ENCODE measurements at regions not wholly inside any gene's neighbourhood (a gene's known extent, or its start where the extent isn't known, plus 50 kb on each side); places are given as distances from the start of the nearest gene placed in this dataset.

DNA sequence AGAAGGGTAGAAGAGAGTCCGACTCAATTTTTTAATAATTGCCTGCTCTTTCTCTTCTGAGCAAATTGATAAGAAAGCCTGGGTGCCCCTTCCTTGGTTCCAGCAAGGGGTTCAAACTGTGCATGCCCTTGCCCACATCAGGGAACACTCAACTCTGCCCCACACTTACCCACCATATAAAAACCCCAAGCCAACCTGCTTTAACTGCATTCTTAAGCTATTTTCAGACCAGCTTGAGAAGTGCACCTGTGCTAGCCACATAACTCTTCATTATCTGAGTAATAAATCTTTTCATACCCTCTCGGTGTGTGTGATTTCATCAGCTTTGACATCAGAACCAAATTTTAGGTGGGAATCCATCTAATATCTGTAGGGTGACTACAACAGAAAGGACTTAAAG, 509.6 kb downstream of the MRPL39 start:
- TF ChIP-seq EZH2 (IDR thresholded peaks at IDR 0.05; ENCODE audit: borderline replicate concordance, insufficient read depth, low read length, poor library complexity, severe bottlenecking) (no peak), POLR2AphosphoS5 (IDR thresholded peaks at IDR 0.05) (no peak), SMC3 (conservative IDR thresholded peaks at IDR 0.05; ENCODE audit: poor library complexity) (no peak), TAF1 (IDR thresholded peaks at IDR 0.05; ENCODE audit: low read depth) (no peak), RAD21 (conservative IDR thresholded peaks at IDR 0.05) (no peak), EP300 (conservative IDR thresholded peaks at IDR 0.05; ENCODE audit: poor library complexity, severe bottlenecking) (no peak)
- TF ChIP-seq, protein P1, sequence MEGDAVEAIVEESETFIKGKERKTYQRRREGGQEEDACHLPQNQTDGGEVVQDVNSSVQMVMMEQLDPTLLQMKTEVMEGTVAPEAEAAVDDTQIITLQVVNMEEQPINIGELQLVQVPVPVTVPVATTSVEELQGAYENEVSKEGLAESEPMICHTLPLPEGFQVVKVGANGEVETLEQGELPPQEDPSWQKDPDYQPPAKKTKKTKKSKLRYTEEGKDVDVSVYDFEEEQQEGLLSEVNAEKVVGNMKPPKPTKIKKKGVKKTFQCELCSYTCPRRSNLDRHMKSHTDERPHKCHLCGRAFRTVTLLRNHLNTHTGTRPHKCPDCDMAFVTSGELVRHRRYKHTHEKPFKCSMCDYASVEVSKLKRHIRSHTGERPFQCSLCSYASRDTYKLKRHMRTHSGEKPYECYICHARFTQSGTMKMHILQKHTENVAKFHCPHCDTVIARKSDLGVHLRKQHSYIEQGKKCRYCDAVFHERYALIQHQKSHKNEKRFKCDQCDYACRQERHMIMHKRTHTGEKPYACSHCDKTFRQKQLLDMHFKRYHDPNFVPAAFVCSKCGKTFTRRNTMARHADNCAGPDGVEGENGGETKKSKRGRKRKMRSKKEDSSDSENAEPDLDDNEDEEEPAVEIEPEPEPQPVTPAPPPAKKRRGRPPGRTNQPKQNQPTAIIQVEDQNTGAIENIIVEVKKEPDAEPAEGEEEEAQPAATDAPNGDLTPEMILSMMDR (IDR thresholded peaks at IDR 0.05; ENCODE audit: poor library complexity, severe bottlenecking) = no peak
- TF ChIP-seq, protein P2, sequence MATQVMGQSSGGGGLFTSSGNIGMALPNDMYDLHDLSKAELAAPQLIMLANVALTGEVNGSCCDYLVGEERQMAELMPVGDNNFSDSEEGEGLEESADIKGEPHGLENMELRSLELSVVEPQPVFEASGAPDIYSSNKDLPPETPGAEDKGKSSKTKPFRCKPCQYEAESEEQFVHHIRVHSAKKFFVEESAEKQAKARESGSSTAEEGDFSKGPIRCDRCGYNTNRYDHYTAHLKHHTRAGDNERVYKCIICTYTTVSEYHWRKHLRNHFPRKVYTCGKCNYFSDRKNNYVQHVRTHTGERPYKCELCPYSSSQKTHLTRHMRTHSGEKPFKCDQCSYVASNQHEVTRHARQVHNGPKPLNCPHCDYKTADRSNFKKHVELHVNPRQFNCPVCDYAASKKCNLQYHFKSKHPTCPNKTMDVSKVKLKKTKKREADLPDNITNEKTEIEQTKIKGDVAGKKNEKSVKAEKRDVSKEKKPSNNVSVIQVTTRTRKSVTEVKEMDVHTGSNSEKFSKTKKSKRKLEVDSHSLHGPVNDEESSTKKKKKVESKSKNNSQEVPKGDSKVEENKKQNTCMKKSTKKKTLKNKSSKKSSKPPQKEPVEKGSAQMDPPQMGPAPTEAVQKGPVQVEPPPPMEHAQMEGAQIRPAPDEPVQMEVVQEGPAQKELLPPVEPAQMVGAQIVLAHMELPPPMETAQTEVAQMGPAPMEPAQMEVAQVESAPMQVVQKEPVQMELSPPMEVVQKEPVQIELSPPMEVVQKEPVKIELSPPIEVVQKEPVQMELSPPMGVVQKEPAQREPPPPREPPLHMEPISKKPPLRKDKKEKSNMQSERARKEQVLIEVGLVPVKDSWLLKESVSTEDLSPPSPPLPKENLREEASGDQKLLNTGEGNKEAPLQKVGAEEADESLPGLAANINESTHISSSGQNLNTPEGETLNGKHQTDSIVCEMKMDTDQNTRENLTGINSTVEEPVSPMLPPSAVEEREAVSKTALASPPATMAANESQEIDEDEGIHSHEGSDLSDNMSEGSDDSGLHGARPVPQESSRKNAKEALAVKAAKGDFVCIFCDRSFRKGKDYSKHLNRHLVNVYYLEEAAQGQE (IDR thresholded peaks at IDR 0.05; ENCODE audit: borderline replicate concordance) = no peak

Measured in neural cell (in vitro differentiated cells).